Esophagus squamous epithelium (tissue), 4 donors: ENCODE measurements at regions not wholly inside any gene's neighbourhood (a gene's known extent, or its start where the extent isn't known, plus 50 kb on each side); places are given as distances from the start of the nearest gene placed in this dataset.
"Not testable (repeated sequence)": the region's sequence is repeated elsewhere in the genome, so short reads cannot be mapped to it uniquely, and the experiment has no call there.

Source experiments
- CTCF ChIP-seq, 6 experiments: fragments of 450-650 bp in 4 of 6; fragments of 200-600 bp in 2 of 6; sonication (generic) in 2 of 6; IDR thresholded peaks; one replicate each; pipeline ENCODE4 v1.5.1; 2016 to 2019; ENCODE audit warnings: antibody characterized with exemption in 6 of 6, mild to moderate bottlenecking in 4 of 6, moderate library complexity in 4 of 6
- POLR2A ChIP-seq, 4 donors: fragments of 450-650 bp; IDR thresholded peaks; one replicate each; pipeline ENCODE4 v1.6.1; 2017; ENCODE audit warnings: antibody characterized with exemption in 4 of 4, mild to moderate bottlenecking in 4 of 4, moderate library complexity in 3 of 4

- TF ChIP-seq CTCF, POLR2A (IDR thresholded peaks at IDR 0.05): not testable (repeated sequence)
These were observed 605.2 kb downstream of the TP53TG3F start for GRCh38 chr16:34064602-34065001.
